CD4-positive, alpha-beta T cell treated with Interleukin-4 for 1 hour (primary cell): ENCODE measurements at regions not wholly inside any gene's neighbourhood (a gene's known extent, or its start where the extent isn't known, plus 50 kb on each side); places are given as distances from the start of the nearest gene placed in this dataset.

Experiments
- DNase-seq, 2 donors: peaks; one replicate each; pipeline ENCODE4 v3.0.0-alpha.2; 2020 to 2022

- no peak for DNase-seq
Observed at GRCh38 chr1:224505454-224506093, 71.0 kb upstream of the WDR26 start.

GRCh38 chr1:224506141-224506814 is 71.7 kb upstream of the WDR26 start:
- DNase-seq: no peak

GRCh38 chr1:224507771-224508523 is 73.3 kb upstream of the WDR26 start:
- DNase-seq: no peak

- DNase-seq: no peak
Observed at GRCh38 chr1:224509907-224510306, 75.3 kb upstream of the WDR26 start.

GRCh38 chr1:224510880-224511645 is 76.5 kb upstream of the WDR26 start:
- no peak for DNase-seq

- DNase-seq: no peak
Observed at GRCh38 chr1:224512600-224513151, 78.1 kb upstream of the WDR26 start.

GRCh38 chr1:224513383-224513782 is 78.8 kb upstream of the WDR26 start:
- DNase-seq: no peak

- DNase-seq: peak; percentile 75 to 80
Observed at GRCh38 chr1:224513787-224514209, 79.2 kb upstream of the WDR26 start.

GRCh38 chr1:224517171-224517570 is 82.6 kb upstream of the WDR26 start:
- DNase-seq: no peak

- no peak for DNase-seq
Observed at GRCh38 chr1:224518528-224518927, 83.9 kb upstream of the WDR26 start.

- no peak for DNase-seq
Observed at GRCh38 chr1:224519874-224520273, 85.3 kb upstream of the WDR26 start.

- no peak for DNase-seq
Observed at GRCh38 chr1:224520808-224521207, 86.2 kb upstream of the WDR26 start.

GRCh38 chr1:224521904-224522734 is 87.5 kb upstream of the WDR26 start:
- no peak for DNase-seq

- DNase-seq: no peak
Observed at GRCh38 chr1:224523676-224524075, 89.1 kb upstream of the WDR26 start.

GRCh38 chr1:224524679-224525078 is 90.1 kb upstream of the WDR26 start:
- DNase-seq: no peak

- no peak for DNase-seq
Observed at GRCh38 chr1:224525411-224526040, 90.6 kb upstream of the CNIH3 start.

GRCh38 chr1:224526771-224527170 is 89.3 kb upstream of the CNIH3 start:
- DNase-seq: no peak

- no peak for DNase-seq
Observed at GRCh38 chr1:224528900-224529299, 87.2 kb upstream of the CNIH3 start.

GRCh38 chr1:224529844-224530243 is 86.3 kb upstream of the CNIH3 start:
- DNase-seq: no peak

GRCh38 chr1:224533517-224533916 is 82.6 kb upstream of the CNIH3 start:
- no peak for DNase-seq

- no peak for DNase-seq
Observed at GRCh38 chr1:224534731-224535130, 81.4 kb upstream of the CNIH3 start.
